GM20431 (cell line): ENCODE measurements at regions not wholly inside any gene's neighbourhood (a gene's known extent, or its start where the extent isn't known, plus 50 kb on each side); places are given as distances from the start of the nearest gene placed in this dataset.
"Not testable (repeated sequence)": the region's sequence is repeated elsewhere in the genome, so short reads cannot be mapped to it uniquely, and the experiment has no call there.

ENCODE experiments used
- in situ Hi-C: fragments of 300-500 bp; cut with MseI, MboI; formaldehyde crosslinking; loops from one replicate; pipeline ENCODE4 v1.15.0; 2020; ENCODE audit warnings: low sequenced_read_pairs; ENCODE audit not compliant: unreplicated experiment

GRCh38 chr5:159489779-159490178 lies 159.5 kb upstream of the IL12B start:
- in situ Hi-C loops: no loop called here

GRCh38 chr5:159490507-159490906 lies 160.2 kb upstream of the IL12B start:
- in situ Hi-C loops: no loop called here

GRCh38 chr5:159493696-159494095 lies 163.4 kb upstream of the IL12B start:
- in situ Hi-C loops: no loop called here

GRCh38 chr5:159496773-159497172 lies 166.5 kb upstream of the IL12B start:
- in situ Hi-C loops: no loop called here

- in situ Hi-C loops: no loop called here
Observed at GRCh38 chr5:159497221-159497620, 166.9 kb upstream of the IL12B start.

- in situ Hi-C loops: no loop called here
Observed at GRCh38 chr5:159498630-159499029, 168.3 kb upstream of the IL12B start.

GRCh38 chr5:159502116-159502515 lies 171.8 kb upstream of the IL12B start:
- in situ Hi-C loops: not testable (repeated sequence)

- in situ Hi-C loops: no loop called here
Observed at GRCh38 chr5:159503236-159503635, 172.9 kb upstream of the IL12B start.

GRCh38 chr5:159504106-159504856 lies 174.0 kb upstream of the IL12B start:
- in situ Hi-C loops: no loop called here

- in situ Hi-C loops: no loop called here
Observed at GRCh38 chr5:159504857-159505304, 174.6 kb upstream of the IL12B start.

- in situ Hi-C loops: no loop called here
Observed at GRCh38 chr5:159507055-159507454, 176.8 kb upstream of the IL12B start.

- in situ Hi-C loops: no loop called here
Observed at GRCh38 chr5:159507661-159508060, 177.4 kb upstream of the IL12B start.

- in situ Hi-C loops: no loop called here
Observed at GRCh38 chr5:159508344-159508743, 178.1 kb upstream of the IL12B start.

- in situ Hi-C loops: no loop called here
Observed at GRCh38 chr5:159509002-159509660, 178.8 kb upstream of the IL12B start.

GRCh38 chr5:159510282-159510681 lies 180.0 kb upstream of the IL12B start:
- in situ Hi-C loops: no loop called here

GRCh38 chr5:159511570-159511969 lies 181.3 kb upstream of the IL12B start:
- in situ Hi-C loops: no loop called here

GRCh38 chr5:159512064-159512463 lies 181.8 kb upstream of the IL12B start:
- in situ Hi-C loops: no loop called here

- in situ Hi-C loops: no loop called here
Observed at GRCh38 chr5:159514229-159514810, 184.0 kb upstream of the IL12B start.

GRCh38 chr5:159515197-159515596 lies 184.9 kb upstream of the IL12B start:
- in situ Hi-C loops: no loop called here

- in situ Hi-C loops: no loop called here
Observed at GRCh38 chr5:159515909-159516415, 185.7 kb upstream of the IL12B start.

- in situ Hi-C loops: no loop called here
Observed at GRCh38 chr5:159518371-159518770, 188.1 kb upstream of the IL12B start.
